HepG2 (cell line): ENCODE measurements at regions not wholly inside any gene's neighbourhood (a gene's known extent, or its start where the extent isn't known, plus 50 kb on each side); places are given as distances from the start of the nearest gene placed in this dataset.

ENCODE experiments used
- ATAC-seq: fragments of 200-7000 bp; cut with Tn5 transposase; 3 replicates; pipeline ENCODE4 v1.9.1; 2020; ENCODE audit warnings: mild to moderate bottlenecking, moderate library complexity
- BruUV-seq: library from RNA; stranded (reverse); fragments of 400-500 nt; replicated peaks from 2 replicates; lab custom pipeline; 2021; lab: Mats Ljungman, UMichigan
- CTCF ChIA-PET: fragments of 300-600 bp; formaldehyde crosslinking; extraction: SDS; loops from one replicate; lab custom pipeline; 2021; ENCODE audit warnings: low total read pairs, inconsistent platforms, low intra/inter-chr PET ratio; lab: Yijun Ruan, JAX
- POLR2A ChIA-PET: fragments of 350-600 bp; sonication (Branson Sonifier 250); formaldehyde crosslinking; loops from one replicate; lab custom pipeline; 2020; ENCODE audit warnings: antibody characterized with exemption, inconsistent platforms; lab: Yijun Ruan, JAX
- DNase-seq: peaks from one replicate; pipeline ENCODE4 v3.0.0-alpha.2; 2015; ENCODE audit warnings: low spot score
- FAIRE-seq: peaks from 3 replicates; lab custom pipeline; 2011; peaks lifted over from hg19 to GRCh38; lab: Jason Lieb, UNC
- H2AFZ ChIP-seq: one replicate; pipeline ENCODE4 v1.6.1; 2011; ENCODE audit warnings: low read length, inconsistent platforms
- H3K27ac ChIP-seq: fragments of 300-600 bp; 3 replicates; pipeline ENCODE4 v1.8.0; 2011; ENCODE audit warnings: mixed run types, mild to moderate bottlenecking, mixed read lengths, low read length, inconsistent platforms; ENCODE audit not compliant: insufficient read depth; ENCODE audit errors: extremely low read length
- H3K27me3 ChIP-seq, 2 experiments: fragments of 200-600 bp in 1 of 2; 2 replicates in 1 of 2; 3 replicates in 1 of 2; pipeline versions ENCODE4 v1.6.0 to v1.8.0; 2011; ENCODE audit warnings: low read length in 2 of 2, mild to moderate bottlenecking in 2 of 2, moderate library complexity in 2 of 2, inconsistent platforms in 1 of 2; ENCODE audit not compliant: insufficient read depth in 2 of 2, control insufficient read depth in 1 of 2
- H3K36me3 ChIP-seq, 2 experiments: fragments of 200-600 bp in 1 of 2; replicated peaks in 1 of 2; 2 replicates in 1 of 2; 3 replicates in 1 of 2; pipeline versions ENCODE4 v1.5.1 to v1.8.0; 2011; ENCODE audit warnings: low read length in 2 of 2, inconsistent platforms in 1 of 2; ENCODE audit not compliant: insufficient read depth in 2 of 2, control insufficient read depth in 1 of 2
- H3K4me1 ChIP-seq: 2 replicates; pipeline ENCODE4 v1.5.1; 2012; ENCODE audit warnings: low read length, inconsistent platforms; ENCODE audit not compliant: insufficient read depth
- H3K4me2 ChIP-seq: 2 replicates; pipeline ENCODE4 v1.6.0; 2011; ENCODE audit warnings: low read depth, low read length, inconsistent platforms
- H3K4me3 ChIP-seq, 3 experiments: fragments of 200-600 bp in 1 of 3; sonication (generic), shearing (Covaris generic) in 1 of 3; replicated peaks in 1 of 3; 2 replicates each; pipeline ENCODE4 v1.5.1; 2011 to 2016; ENCODE audit warnings: low read length in 3 of 3, inconsistent platforms in 2 of 3, low read depth in 2 of 3, mild to moderate bottlenecking in 2 of 3, control low read depth in 1 of 3, mixed read lengths in 1 of 3; ENCODE audit not compliant: insufficient read depth in 1 of 3
- H3K79me2 ChIP-seq: one replicate; pipeline ENCODE4 v1.6.1; 2011; ENCODE audit warnings: low read length, inconsistent platforms; ENCODE audit not compliant: insufficient read depth
- H3K9ac ChIP-seq: 2 replicates; pipeline ENCODE4 v1.6.0; 2011; ENCODE audit warnings: mild to moderate bottlenecking, low read depth, low read length, inconsistent platforms; ENCODE audit not compliant: insufficient read depth
- H3K9me3 ChIP-seq: 2 replicates; pipeline ENCODE4 v1.5.1; 2012; ENCODE audit warnings: mild to moderate bottlenecking, low read length
- H4K20me1 ChIP-seq: 2 replicates; pipeline ENCODE4 v1.6.0; 2011; ENCODE audit warnings: inconsistent platforms, mild to moderate bottlenecking, low read length, moderate library complexity; ENCODE audit not compliant: insufficient read depth
- CHCHD3 ChIP-seq: sonication (generic); formaldehyde crosslinking; IDR thresholded peaks from 2 replicates; pipeline ENCODE4 v1.8.0; 2022; ENCODE audit warnings: mild to moderate bottlenecking, missing genetic modification reagents, moderate library complexity
- EEA1 ChIP-seq: sonication (generic); formaldehyde crosslinking; IDR thresholded peaks from 2 replicates; pipeline ENCODE4 v1.5.1; 2020; ENCODE audit warnings: mild to moderate bottlenecking, missing genetic modification reagents, borderline replicate concordance
- FOXM1 ChIP-seq: sonication (generic); formaldehyde crosslinking; IDR thresholded peaks from 2 replicates; pipeline ENCODE4 v1.5.0; 2020; ENCODE audit warnings: missing genetic modification reagents
- PCBP2 ChIP-seq: fragments of 200-400 bp; formaldehyde crosslinking; optimal IDR thresholded peaks from 2 replicates; pipeline ENCODE3; 2018; ENCODE audit warnings: low read length, low read depth; ENCODE audit not compliant: poor library complexity, severe bottlenecking
- RBM22 ChIP-seq: fragments of 200-400 bp; formaldehyde crosslinking; optimal IDR thresholded peaks from 2 replicates; pipeline ENCODE3; 2017; ENCODE audit warnings: mild to moderate bottlenecking, low read length, moderate library complexity
- SALL2 ChIP-seq: sonication (generic); formaldehyde crosslinking; IDR thresholded peaks from 2 replicates; pipeline ENCODE4 v1.8.1; 2023; ENCODE audit warnings: mild to moderate bottlenecking, missing genetic modification reagents, inconsistent platforms
- SKI ChIP-seq: fragments of 450-650 bp; IDR thresholded peaks from one replicate; pipeline ENCODE4 v1.6.1; 2018; ENCODE audit warnings: mild to moderate bottlenecking; ENCODE audit not compliant: partially characterized antibody
- TOPORS ChIP-seq: sonication (generic); formaldehyde crosslinking; IDR thresholded peaks from 2 replicates; pipeline ENCODE4 v1.8.0; 2023; ENCODE audit warnings: mild to moderate bottlenecking, missing genetic modification reagents
- ZBTB38 ChIP-seq: sonication (generic); formaldehyde crosslinking; IDR thresholded peaks from 2 replicates; pipeline ENCODE4 v1.5.1; 2020; ENCODE audit warnings: mild to moderate bottlenecking, missing genetic modification reagents
- ZNF282 ChIP-seq: fragments of 450-650 bp; IDR thresholded peaks from 2 replicates; pipeline ENCODE4 v1.6.1; 2018; ENCODE audit not compliant: partially characterized antibody
- ZNF607 ChIP-seq: sonication (generic); formaldehyde crosslinking; IDR thresholded peaks from 2 replicates; pipeline ENCODE4 v1.5.1; 2020; ENCODE audit warnings: missing genetic modification reagents, mild to moderate bottlenecking, borderline replicate concordance
- ZNF737 ChIP-seq: sonication (generic); formaldehyde crosslinking; IDR thresholded peaks from 2 replicates; pipeline ENCODE4 v1.5.0; 2020; ENCODE audit warnings: missing genetic modification reagents, mild to moderate bottlenecking, borderline replicate concordance
- ZNF816 ChIP-seq: sonication (generic); formaldehyde crosslinking; IDR thresholded peaks from 2 replicates; pipeline ENCODE4 v1.8.0; 2022; ENCODE audit warnings: missing genetic modification reagents, mild to moderate bottlenecking, borderline replicate concordance
- WGBS: methylation state at CpG from one replicate; pipeline ENCODE4 v1.1.6; 2017; ENCODE audit warnings: low lambda C conversion rate; 5-methylcytosine and 5-hydroxymethylcytosine counted together
- in situ Hi-C: cut with HindIII; loops from 2 replicates; pipeline ENCODE4 v1.10.0; 2017; ENCODE audit warnings: low pct_unique_long_range_greater_than_20kb; ENCODE audit not compliant: extremely low pct_ligation_motif_present
- intact Hi-C: fragments of 100-400 bp; cut with micrococcal nuclease; formaldehyde crosslinking; loops from one replicate; pipeline ENCODE4 v1.10.0; 2022; ENCODE audit not compliant: unreplicated experiment
- TF ChIP-seq, protein P1 (sequence below): sonication (generic); formaldehyde crosslinking; IDR thresholded peaks from 2 replicates; pipeline ENCODE4 v1.8.0; 2022; ENCODE audit warnings: mild to moderate bottlenecking, missing genetic modification reagents, moderate library complexity
- TF ChIP-seq, protein P2 (sequence below): sonication (generic); formaldehyde crosslinking; IDR thresholded peaks from 2 replicates; pipeline ENCODE4 v1.4.0; 2020; ENCODE audit warnings: missing genetic modification reagents
- TF ChIP-seq, protein P3 (sequence below): sonication (generic); formaldehyde crosslinking; IDR thresholded peaks from 2 replicates; pipeline ENCODE4 v1.4.0; 2020; ENCODE audit warnings: mild to moderate bottlenecking, missing genetic modification reagents
- TF ChIP-seq, protein P4 (sequence below), 2 experiments: sonication (generic) in 1 of 2; formaldehyde crosslinking in 1 of 2; IDR thresholded peaks; 2 replicates each; pipeline versions ENCODE4 v1.6.1 to v1.9.0; 2014 to 2022; ENCODE audit warnings: antibody characterized with exemption in 1 of 2, borderline replicate concordance in 1 of 2, inconsistent platforms in 1 of 2, low read depth in 1 of 2, missing genetic modification reagents in 1 of 2

DNA sequence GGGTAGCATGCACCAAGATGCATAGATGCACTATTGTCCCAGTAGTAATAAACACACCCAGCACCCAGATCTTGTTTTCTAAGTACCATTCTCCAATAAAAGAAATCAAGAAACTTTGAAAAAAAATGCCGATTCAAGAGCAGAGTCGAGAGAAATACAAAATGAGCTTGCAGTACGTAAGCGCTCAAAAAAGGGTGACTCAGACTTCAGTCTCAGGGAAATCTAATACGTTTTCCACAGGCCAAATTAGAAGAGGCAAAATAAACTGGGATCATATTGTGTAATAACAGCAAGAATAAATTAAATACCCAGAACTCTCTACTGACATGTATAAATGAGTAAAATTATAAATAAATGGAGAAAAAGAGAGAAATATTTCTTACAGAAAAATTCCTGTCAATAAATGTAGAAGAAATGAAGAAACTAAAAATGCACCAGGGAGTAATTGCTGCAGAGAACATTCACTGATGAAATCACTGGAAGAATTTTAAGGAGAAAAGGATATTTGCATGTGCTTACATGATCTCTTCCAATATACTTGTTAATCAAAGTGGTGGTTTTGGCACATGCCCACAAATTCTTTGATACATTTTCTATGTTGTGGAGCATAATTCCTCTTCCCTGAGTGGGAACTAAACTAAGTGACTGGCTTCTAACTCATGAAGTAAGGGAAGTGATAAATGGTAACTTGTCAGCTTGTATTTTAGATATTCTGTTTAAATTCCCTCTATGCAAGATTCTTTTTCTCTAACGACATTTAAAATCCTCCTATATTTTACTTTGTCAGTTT lies 567.6 kb upstream of the ADAMTS16 start:
- H3K36me3 ChIP-seq = no peaks in the 10 kb centered on the region
- DNase-seq = no peak
- intact Hi-C loops (no loop called here), in situ Hi-C loops (no loop called here)
- H3K27me3 ChIP-seq = no peaks in the 10 kb centered on the region
- H3K79me2 ChIP-seq = no peaks in the 10 kb centered on the region
- no peak overlapping the region for H3K4me3 ChIP-seq
- no peak overlapping the region for H3K27ac ChIP-seq
- ATAC-seq = no peak
- ChIA-PET CTCF (no interaction called here), POLR2A (no interaction called here)
- H4K20me1 ChIP-seq = no peaks in the 10 kb centered on the region
- H3K4me2 ChIP-seq = no peak overlapping the region
- no peak overlapping the region for H3K9ac ChIP-seq
- no peak overlapping the region for H2AFZ ChIP-seq
- no TSS peak for BruUV-seq
- no peak for FAIRE-seq
- H3K4me1 ChIP-seq = no peaks in the 10 kb centered on the region
- H3K9me3 ChIP-seq = peaks cover 67% of the 10 kb centered on the region
- WGBS = 26% methylated on average over 6 of the region's 6 CpGs
- TF ChIP-seq, protein P1, sequence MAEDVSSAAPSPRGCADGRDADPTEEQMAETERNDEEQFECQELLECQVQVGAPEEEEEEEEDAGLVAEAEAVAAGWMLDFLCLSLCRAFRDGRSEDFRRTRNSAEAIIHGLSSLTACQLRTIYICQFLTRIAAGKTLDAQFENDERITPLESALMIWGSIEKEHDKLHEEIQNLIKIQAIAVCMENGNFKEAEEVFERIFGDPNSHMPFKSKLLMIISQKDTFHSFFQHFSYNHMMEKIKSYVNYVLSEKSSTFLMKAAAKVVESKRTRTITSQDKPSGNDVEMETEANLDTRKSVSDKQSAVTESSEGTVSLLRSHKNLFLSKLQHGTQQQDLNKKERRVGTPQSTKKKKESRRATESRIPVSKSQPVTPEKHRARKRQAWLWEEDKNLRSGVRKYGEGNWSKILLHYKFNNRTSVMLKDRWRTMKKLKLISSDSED = no peak
- TF ChIP-seq TOPORS (no peak), ZNF607 (CRISPR knock-in tag) (no peak), ZNF737 (CRISPR knock-in tag) (no peak), CHCHD3 (CRISPR knock-in tag) (no peak), PCBP2 (no peak), FOXM1 (CRISPR knock-in tag) (no peak), EEA1 (CRISPR knock-in tag) (no peak), ZBTB38 (no peak), RBM22 (no peak), ZNF282 (no peak), ZNF816 (no peak), SKI (no peak), SALL2 (CRISPR knock-in tag) (no peak)
- TF ChIP-seq, protein P2, sequence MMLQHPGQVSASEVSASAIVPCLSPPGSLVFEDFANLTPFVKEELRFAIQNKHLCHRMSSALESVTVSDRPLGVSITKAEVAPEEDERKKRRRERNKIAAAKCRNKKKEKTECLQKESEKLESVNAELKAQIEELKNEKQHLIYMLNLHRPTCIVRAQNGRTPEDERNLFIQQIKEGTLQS = no peak
- TF ChIP-seq, protein P3, sequence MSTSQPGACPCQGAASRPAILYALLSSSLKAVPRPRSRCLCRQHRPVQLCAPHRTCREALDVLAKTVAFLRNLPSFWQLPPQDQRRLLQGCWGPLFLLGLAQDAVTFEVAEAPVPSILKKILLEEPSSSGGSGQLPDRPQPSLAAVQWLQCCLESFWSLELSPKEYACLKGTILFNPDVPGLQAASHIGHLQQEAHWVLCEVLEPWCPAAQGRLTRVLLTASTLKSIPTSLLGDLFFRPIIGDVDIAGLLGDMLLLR (CRISPR knock-in tag) = no peak
- TF ChIP-seq, protein P4, sequence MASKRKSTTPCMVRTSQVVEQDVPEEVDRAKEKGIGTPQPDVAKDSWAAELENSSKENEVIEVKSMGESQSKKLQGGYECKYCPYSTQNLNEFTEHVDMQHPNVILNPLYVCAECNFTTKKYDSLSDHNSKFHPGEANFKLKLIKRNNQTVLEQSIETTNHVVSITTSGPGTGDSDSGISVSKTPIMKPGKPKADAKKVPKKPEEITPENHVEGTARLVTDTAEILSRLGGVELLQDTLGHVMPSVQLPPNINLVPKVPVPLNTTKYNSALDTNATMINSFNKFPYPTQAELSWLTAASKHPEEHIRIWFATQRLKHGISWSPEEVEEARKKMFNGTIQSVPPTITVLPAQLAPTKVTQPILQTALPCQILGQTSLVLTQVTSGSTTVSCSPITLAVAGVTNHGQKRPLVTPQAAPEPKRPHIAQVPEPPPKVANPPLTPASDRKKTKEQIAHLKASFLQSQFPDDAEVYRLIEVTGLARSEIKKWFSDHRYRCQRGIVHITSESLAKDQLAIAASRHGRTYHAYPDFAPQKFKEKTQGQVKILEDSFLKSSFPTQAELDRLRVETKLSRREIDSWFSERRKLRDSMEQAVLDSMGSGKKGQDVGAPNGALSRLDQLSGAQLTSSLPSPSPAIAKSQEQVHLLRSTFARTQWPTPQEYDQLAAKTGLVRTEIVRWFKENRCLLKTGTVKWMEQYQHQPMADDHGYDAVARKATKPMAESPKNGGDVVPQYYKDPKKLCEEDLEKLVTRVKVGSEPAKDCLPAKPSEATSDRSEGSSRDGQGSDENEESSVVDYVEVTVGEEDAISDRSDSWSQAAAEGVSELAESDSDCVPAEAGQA (IDR thresholded peaks at IDR 0.05; ENCODE audit: low read depth) = no peak
- TF ChIP-seq, protein P4 (CRISPR knock-in tag; IDR thresholded peaks at IDR 0.05; ENCODE audit: borderline replicate concordance) = no peak
